Adrenal gland (tissue), 5 donors: ENCODE measurements at regions not wholly inside any gene's neighbourhood (a gene's known extent, or its start where the extent isn't known, plus 50 kb on each side); places are given as distances from the start of the nearest gene placed in this dataset.

ENCODE experiments used
- CTCF ChIP-seq, 6 experiments: fragments of 450-650 bp in 4 of 6; fragments of 200-600 bp in 2 of 6; sonication (generic) in 1 of 6; IDR thresholded peaks; 1 replicate in 5 of 6; 2 replicates in 1 of 6; pipeline versions ENCODE4 v1.5.1 to v1.8.0; 2016 to 2021; ENCODE audit warnings: antibody characterized with exemption in 6 of 6, mild to moderate bottlenecking in 2 of 6, moderate library complexity in 1 of 6
- POLR2A ChIP-seq, 2 donors: fragments of 450-650 bp; IDR thresholded peaks; one replicate each; pipeline ENCODE4 v1.6.1; 2017; ENCODE audit warnings: antibody characterized with exemption in 2 of 2, mild to moderate bottlenecking in 2 of 2, moderate library complexity in 1 of 2
- donor health status: DM: no; HTN: no; CAD: no.

- TF ChIP-seq CTCF (IDR thresholded peaks at IDR 0.05) (no peak), POLR2A (IDR thresholded peaks at IDR 0.05) (no peak)
Observed at GRCh38 chr6:121984956-121985355, 414.5 kb upstream of the HSF2 start.
